GM12865 (cell line): ENCODE measurements at regions not wholly inside any gene's neighbourhood (a gene's known extent, or its start where the extent isn't known, plus 50 kb on each side); places are given as distances from the start of the nearest gene placed in this dataset.

Source experiments
- DNase-seq: peaks from one replicate; pipeline ENCODE4 v3.0.0; 2010; ENCODE audit warnings: low read depth
- H3K4me3 ChIP-seq: 2 replicates; pipeline ENCODE4 v1.5.1; 2011; ENCODE audit warnings: mild to moderate bottlenecking, low read depth, low read length, control low read depth
- CTCF ChIP-seq: IDR thresholded peaks from 2 replicates; pipeline ENCODE4 v1.5.1; 2011; ENCODE audit warnings: low read length, control low read depth, low read depth, inconsistent platforms; ENCODE audit not compliant: insufficient read depth; ENCODE audit errors: missing control alignments

GRCh38 chr3:171986757-171987518, 52.4 kb upstream of the FNDC3B start:
- H3K4me3 ChIP-seq, result no peak overlapping the region
- no peak for TF ChIP-seq CTCF
- DNase-seq, result no peak
